ENCODE measurements at regions not wholly inside any gene's neighbourhood (a gene's known extent, or its start where the extent isn't known, plus 50 kb on each side); places are given as distances from the start of the nearest gene placed in this dataset.

DNA sequence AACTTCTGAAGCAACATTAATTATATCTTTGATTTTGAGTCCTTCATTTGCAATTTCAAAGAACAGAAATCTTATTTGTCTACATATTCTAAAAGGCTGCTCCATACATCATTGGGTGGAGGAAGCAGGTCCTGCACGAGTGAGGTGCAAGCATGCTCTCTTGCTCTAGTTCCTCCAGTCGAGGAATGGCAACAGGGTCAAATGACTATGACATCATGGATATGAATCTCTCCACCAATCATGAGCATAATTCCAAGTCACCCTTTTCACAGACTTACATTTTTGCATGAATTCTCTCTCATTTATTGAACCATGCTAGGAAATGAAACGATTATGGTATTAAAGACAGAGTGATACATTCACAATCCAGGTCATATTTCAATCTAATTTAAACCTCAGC is 608.8 kb upstream of the SOX11 start:
- no peaks in the 10 kb centered on the region for H3K27me3 ChIP-seq (ENCODE audit: control insufficient read depth, insufficient read depth, low read length)
- no peak overlapping the region for H3K4me3 ChIP-seq (ENCODE audit: low read depth, low read length)
- no peaks in the 10 kb centered on the region for H3K36me3 ChIP-seq (ENCODE audit: control insufficient read depth, insufficient read depth, low read length)
- TF ChIP-seq, protein P1, sequence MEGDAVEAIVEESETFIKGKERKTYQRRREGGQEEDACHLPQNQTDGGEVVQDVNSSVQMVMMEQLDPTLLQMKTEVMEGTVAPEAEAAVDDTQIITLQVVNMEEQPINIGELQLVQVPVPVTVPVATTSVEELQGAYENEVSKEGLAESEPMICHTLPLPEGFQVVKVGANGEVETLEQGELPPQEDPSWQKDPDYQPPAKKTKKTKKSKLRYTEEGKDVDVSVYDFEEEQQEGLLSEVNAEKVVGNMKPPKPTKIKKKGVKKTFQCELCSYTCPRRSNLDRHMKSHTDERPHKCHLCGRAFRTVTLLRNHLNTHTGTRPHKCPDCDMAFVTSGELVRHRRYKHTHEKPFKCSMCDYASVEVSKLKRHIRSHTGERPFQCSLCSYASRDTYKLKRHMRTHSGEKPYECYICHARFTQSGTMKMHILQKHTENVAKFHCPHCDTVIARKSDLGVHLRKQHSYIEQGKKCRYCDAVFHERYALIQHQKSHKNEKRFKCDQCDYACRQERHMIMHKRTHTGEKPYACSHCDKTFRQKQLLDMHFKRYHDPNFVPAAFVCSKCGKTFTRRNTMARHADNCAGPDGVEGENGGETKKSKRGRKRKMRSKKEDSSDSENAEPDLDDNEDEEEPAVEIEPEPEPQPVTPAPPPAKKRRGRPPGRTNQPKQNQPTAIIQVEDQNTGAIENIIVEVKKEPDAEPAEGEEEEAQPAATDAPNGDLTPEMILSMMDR (IDR thresholded peaks at IDR 0.05; ENCODE audit: insufficient read depth, low read length, poor library complexity, severe bottlenecking), result no peak
- no peak for DNase-seq (ENCODE audit: low read depth)

DNA sequence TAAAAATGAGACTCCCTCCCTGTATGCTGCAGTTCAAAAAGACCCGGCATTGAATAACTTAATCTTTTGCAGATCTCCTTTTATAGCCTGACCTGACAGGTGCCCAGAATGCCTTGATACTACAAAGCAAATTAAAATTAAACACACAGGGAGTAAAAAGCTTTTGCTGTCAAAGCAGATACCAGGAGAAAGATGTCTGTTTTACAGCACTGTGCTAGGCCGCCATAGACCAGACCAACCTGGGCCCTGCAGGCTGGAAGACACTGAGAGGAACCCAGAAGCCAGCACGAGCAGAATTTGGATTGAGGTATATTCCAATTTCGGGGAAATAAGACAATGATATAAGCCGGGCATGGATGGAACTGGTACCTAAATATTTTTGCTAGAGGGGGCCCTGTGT is 602.8 kb upstream of the SOX11 start:
- TF ChIP-seq, protein P1 (IDR thresholded peaks at IDR 0.05; ENCODE audit: insufficient read depth, low read length, poor library complexity, severe bottlenecking), result no peak
- H3K36me3 ChIP-seq (ENCODE audit: control insufficient read depth, insufficient read depth, low read length), result no peaks in the 10 kb centered on the region
- no peaks in the 10 kb centered on the region for H3K27me3 ChIP-seq (ENCODE audit: control insufficient read depth, insufficient read depth, low read length)
- no peak overlapping the region for H3K4me3 ChIP-seq (ENCODE audit: low read depth, low read length)
- DNase-seq (ENCODE audit: low read depth), result no peak

GRCh38 chr2:5093056-5093455 is 599.1 kb upstream of the SOX11 start:
- no peaks in the 10 kb centered on the region for H3K36me3 ChIP-seq (ENCODE audit: control insufficient read depth, insufficient read depth, low read length)
- no peak overlapping the region for H3K4me3 ChIP-seq (ENCODE audit: low read depth, low read length)
- DNase-seq (ENCODE audit: low read depth), result no peak
- TF ChIP-seq, protein P1 (IDR thresholded peaks at IDR 0.05; ENCODE audit: insufficient read depth, low read length, poor library complexity, severe bottlenecking), result no peak
- no peaks in the 10 kb centered on the region for H3K27me3 ChIP-seq (ENCODE audit: control insufficient read depth, insufficient read depth, low read length)

DNA sequence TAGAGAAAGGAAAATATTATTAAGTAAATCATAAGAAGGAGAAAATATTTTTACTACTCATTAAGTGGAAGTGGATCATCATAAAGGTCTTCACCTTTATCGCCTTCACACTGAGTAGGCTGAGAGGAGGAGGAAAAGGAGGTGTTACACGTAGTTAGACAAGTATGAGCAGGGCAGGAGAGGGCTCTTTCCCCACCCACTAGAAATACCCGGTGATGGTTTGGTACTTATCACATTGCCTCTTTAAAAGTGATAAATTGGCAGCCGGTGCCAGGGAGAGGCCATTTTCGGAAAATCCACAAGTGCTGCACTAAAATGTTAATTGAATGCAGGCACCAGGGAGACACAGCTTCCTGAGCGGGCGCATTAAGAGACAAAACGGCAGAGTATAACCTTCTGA is 598.7 kb upstream of the SOX11 start:
- no peaks in the 10 kb centered on the region for H3K27me3 ChIP-seq (ENCODE audit: control insufficient read depth, insufficient read depth, low read length)
- TF ChIP-seq, protein P1 (IDR thresholded peaks at IDR 0.05; ENCODE audit: insufficient read depth, low read length, poor library complexity, severe bottlenecking), result no peak
- no peak overlapping the region for H3K4me3 ChIP-seq (ENCODE audit: low read depth, low read length)
- no peaks in the 10 kb centered on the region for H3K36me3 ChIP-seq (ENCODE audit: control insufficient read depth, insufficient read depth, low read length)
- DNase-seq (ENCODE audit: low read depth), result no peak

DNA sequence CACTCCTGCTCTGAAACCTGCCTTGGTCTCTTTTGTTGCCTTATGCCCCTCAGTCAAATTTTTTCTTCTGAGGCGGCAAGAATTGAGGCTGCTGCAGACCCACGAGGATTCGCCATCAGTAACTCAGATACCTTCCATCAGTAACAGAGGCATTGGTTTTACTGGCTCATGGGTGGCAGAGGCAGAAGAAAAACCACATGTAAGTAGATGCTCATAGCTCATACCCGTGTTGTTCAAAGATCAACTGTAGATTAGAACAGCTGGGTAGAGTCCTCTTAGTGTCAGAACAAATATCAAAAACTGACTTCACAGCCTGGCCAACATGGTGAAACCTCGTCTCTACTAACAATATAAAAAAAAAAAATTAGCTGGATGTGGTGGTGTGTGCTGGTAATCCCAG is 598.0 kb upstream of the SOX11 start:
- H3K27me3 ChIP-seq (ENCODE audit: control insufficient read depth, insufficient read depth, low read length), result no peaks in the 10 kb centered on the region

DNA sequence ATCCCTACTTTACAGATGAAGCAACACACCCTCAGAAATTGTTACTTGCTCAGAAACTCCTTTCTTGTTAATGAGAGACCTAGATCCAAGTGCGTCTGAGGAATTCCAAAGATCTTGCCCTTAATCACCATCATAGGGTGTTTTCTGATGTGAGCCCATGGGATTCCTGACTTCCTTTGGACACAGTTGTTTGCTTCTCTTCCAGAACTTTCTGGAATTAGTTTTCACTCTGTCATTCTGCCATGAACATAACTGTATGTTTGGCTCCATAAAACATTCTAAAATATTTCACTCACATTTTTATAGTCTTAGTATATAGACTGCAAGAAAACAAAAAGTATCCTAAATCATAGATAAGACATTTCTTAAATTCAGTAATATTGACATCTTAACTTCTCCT is 593.9 kb upstream of the SOX11 start:
- DNase-seq (ENCODE audit: low read depth), result no peak
- Histone ChIP-seq H3K27me3 (ENCODE audit: control insufficient read depth, insufficient read depth, low read length) (no peaks in the 10 kb centered on the region), H3K36me3 (ENCODE audit: control insufficient read depth, insufficient read depth, low read length) (no peaks in the 10 kb centered on the region), H3K4me3 (ENCODE audit: low read depth, low read length) (no peak overlapping the region)
- TF ChIP-seq, protein P1 (IDR thresholded peaks at IDR 0.05; ENCODE audit: insufficient read depth, low read length, poor library complexity, severe bottlenecking), result no peak

More for the DNA sequence above, 598.0 kb upstream of the SOX11 start:
- TF ChIP-seq, protein P1 (IDR thresholded peaks at IDR 0.05; ENCODE audit: insufficient read depth, low read length, poor library complexity, severe bottlenecking), result no peak
- no peaks in the 10 kb centered on the region for H3K36me3 ChIP-seq (ENCODE audit: control insufficient read depth, insufficient read depth, low read length)
- H3K4me3 ChIP-seq (ENCODE audit: low read depth, low read length), result no peak overlapping the region
- DNase-seq (ENCODE audit: low read depth), result no peak
